Liver (tissue), 3 donors: ENCODE measurements at regions not wholly inside any gene's neighbourhood (a gene's known extent, or its start where the extent isn't known, plus 50 kb on each side); places are given as distances from the start of the nearest gene placed in this dataset.

ENCODE experiments used
- CTCF ChIP-seq: fragments of 150-350 bp; IDR thresholded peaks from 2 replicates; pipeline ENCODE4 v1.5.1; 2017; ENCODE audit warnings: improper control_type of control experiment, low read depth, low read length; ENCODE audit not compliant: missing input control
- EGR1 ChIP-seq, 2 donors: IDR thresholded peaks; 2 replicates each; pipeline ENCODE4 v1.6.1; 2016 to 2018; ENCODE audit warnings: antibody characterized with exemption in 2 of 2, low read depth in 2 of 2
- FOXA1 ChIP-seq: IDR thresholded peaks from 2 replicates; pipeline ENCODE4 v1.6.1; 2016; ENCODE audit warnings: antibody characterized with exemption
- FOXA2 ChIP-seq: IDR thresholded peaks from 2 replicates; pipeline ENCODE4 v1.6.1; 2016; ENCODE audit warnings: antibody characterized with exemption
- GABPA ChIP-seq, 2 donors: IDR thresholded peaks in 1 of 2; conservative IDR thresholded peaks in 1 of 2; 2 replicates each; pipeline ENCODE4 v1.6.1; 2016; ENCODE audit warnings: antibody characterized with exemption in 2 of 2, mild to moderate bottlenecking in 1 of 2, moderate library complexity in 1 of 2
- JUND ChIP-seq, 2 donors: IDR thresholded peaks; 2 replicates each; pipeline ENCODE4 v1.6.1; 2016; ENCODE audit warnings: antibody characterized with exemption in 2 of 2
- RAD21 ChIP-seq, 2 donors: IDR thresholded peaks; 2 replicates each; pipeline ENCODE4 v1.6.1; 2016; ENCODE audit warnings: antibody characterized with exemption in 2 of 2, mild to moderate bottlenecking in 2 of 2
- REST ChIP-seq: IDR thresholded peaks from 2 replicates; pipeline ENCODE4 v1.6.1; 2016; ENCODE audit warnings: antibody characterized with exemption, mild to moderate bottlenecking
- SP1 ChIP-seq: IDR thresholded peaks from 2 replicates; pipeline ENCODE4 v1.6.1; 2018; ENCODE audit warnings: antibody characterized with exemption, mild to moderate bottlenecking
- TAF1 ChIP-seq: conservative IDR thresholded peaks from 2 replicates; pipeline ENCODE4 v1.6.1; 2016; ENCODE audit warnings: antibody characterized with exemption, mild to moderate bottlenecking
- YY1 ChIP-seq: IDR thresholded peaks from 2 replicates; pipeline ENCODE4 v1.6.1; 2016; ENCODE audit warnings: antibody characterized with exemption, mild to moderate bottlenecking
- TF ChIP-seq, protein P1 (sequence below): IDR thresholded peaks from 2 replicates; pipeline ENCODE4 v1.6.1; 2016; ENCODE audit warnings: antibody characterized with exemption
- TF ChIP-seq, protein P2 (sequence below): IDR thresholded peaks from 2 replicates; pipeline ENCODE4 v1.6.1; 2016; ENCODE audit warnings: antibody characterized with exemption
- donor health status: healthy.
- donor health status: healthy.

- TF ChIP-seq CTCF: no peak
- TF ChIP-seq REST: no peak
- TF ChIP-seq RAD21 (IDR thresholded peaks at IDR 0.05): no peak
- no peak for TF ChIP-seq FOXA2
- TF ChIP-seq JUND (IDR thresholded peaks at IDR 0.05): no peak
- no peak for TF ChIP-seq GABPA (IDR thresholded peaks at IDR 0.05 in 1 of 2, conservative IDR thresholded peaks at IDR 0.05 in 1 of 2)
- TF ChIP-seq, protein P1, sequence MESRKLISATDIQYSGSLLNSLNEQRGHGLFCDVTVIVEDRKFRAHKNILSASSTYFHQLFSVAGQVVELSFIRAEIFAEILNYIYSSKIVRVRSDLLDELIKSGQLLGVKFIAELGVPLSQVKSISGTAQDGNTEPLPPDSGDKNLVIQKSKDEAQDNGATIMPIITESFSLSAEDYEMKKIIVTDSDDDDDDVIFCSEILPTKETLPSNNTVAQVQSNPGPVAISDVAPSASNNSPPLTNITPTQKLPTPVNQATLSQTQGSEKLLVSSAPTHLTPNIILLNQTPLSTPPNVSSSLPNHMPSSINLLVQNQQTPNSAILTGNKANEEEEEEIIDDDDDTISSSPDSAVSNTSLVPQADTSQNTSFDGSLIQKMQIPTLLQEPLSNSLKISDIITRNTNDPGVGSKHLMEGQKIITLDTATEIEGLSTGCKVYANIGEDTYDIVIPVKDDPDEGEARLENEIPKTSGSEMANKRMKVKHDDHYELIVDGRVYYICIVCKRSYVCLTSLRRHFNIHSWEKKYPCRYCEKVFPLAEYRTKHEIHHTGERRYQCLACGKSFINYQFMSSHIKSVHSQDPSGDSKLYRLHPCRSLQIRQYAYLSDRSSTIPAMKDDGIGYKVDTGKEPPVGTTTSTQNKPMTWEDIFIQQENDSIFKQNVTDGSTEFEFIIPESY: no peak
- TF ChIP-seq TAF1: no peak
- no peak for TF ChIP-seq FOXA1
- TF ChIP-seq, protein P2, sequence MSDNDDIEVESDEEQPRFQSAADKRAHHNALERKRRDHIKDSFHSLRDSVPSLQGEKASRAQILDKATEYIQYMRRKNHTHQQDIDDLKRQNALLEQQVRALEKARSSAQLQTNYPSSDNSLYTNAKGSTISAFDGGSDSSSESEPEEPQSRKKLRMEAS: no peak
- TF ChIP-seq EGR1 (IDR thresholded peaks at IDR 0.05; ENCODE audit: low read depth in 2 of 2): no peak
- TF ChIP-seq SP1: no peak
- no peak for TF ChIP-seq YY1
Observed at GRCh38 chr13:112233256-112233655, 142.9 kb upstream of the SPACA7 start.
